ENCODE measurements at regions not wholly inside any gene's neighbourhood (a gene's known extent, or its start where the extent isn't known, plus 50 kb on each side); places are given as distances from the start of the nearest gene placed in this dataset.
"Not testable (repeated sequence)": the region's sequence is repeated elsewhere in the genome, so short reads cannot be mapped to it uniquely, and the experiment has no call there.

DNA sequence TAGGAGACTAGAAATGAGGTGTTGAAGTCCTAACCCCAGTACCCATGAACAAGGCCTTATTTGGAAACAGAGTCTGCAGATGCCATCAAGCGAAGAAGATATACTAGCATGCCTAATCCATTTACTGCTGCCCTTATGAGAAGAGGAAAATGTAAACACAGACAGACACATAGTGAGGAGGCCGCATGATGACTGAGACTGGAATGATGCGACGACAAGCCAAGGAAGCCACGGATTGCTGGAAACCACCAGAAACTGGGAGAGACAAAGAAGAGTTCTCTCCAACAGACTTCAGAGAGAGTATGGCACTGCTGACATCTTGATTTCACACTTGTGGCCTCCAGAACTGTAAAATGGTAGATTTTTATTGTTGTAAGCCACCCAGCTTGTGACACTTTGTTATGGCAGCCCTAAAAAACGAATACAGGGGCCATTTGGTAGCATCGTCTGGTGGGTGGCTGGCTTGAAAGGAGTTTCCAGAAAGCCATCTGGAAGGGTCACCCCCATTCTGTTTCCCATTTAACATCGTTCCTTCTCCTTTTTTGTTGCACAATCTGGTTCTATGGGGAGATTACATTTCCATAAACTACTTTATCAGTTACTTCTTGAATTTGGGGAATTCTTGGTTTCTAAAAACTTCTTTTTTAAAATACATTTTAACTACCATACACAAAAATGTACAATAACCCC lies 193.1 kb downstream of the HSD17B3 start:
- Mint-ChIP-seq H3K4me1 (ENCODE audit: low read depth) (peaks cover 5% of the 10 kb centered on the region), H3K27ac (no peak overlapping the region), H3K27me3 (peaks cover 18% of the 10 kb centered on the region), H3K4me3 (no peak overlapping the region), H3K36me3 (ENCODE audit: low read depth) (peaks cover 3% of the 10 kb centered on the region), H3K9me3 (peaks cover 13% of the 10 kb centered on the region)
- DNase-seq: no peak

DNA sequence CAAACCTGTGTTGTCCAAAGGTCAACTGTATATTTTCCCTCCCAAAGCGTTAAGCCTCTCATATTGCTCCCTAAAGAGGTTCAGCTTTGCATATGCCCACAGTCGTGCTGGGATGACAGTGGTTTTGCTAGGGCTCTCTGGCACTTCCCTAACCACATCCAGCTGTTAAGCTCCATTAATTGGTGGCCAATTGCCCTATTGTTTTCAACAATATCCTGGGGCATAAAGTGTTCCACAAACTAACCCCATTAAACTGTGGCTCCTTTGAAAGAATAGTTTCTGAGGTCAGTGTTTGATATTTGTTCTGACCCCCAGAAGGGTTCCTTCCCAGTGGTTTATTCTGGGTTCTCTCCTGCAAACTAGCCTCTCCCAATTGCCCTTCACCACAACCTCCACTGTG lies 194.5 kb downstream of the HSD17B3 start:
- no peak overlapping the region for H3K27ac Mint-ChIP-seq
- peaks cover 3% of the 10 kb centered on the region for H3K36me3 Mint-ChIP-seq (ENCODE audit: low read depth)
- peaks cover 18% of the 10 kb centered on the region for H3K27me3 Mint-ChIP-seq
- no peak for DNase-seq
- peaks cover 5% of the 10 kb centered on the region for H3K4me1 Mint-ChIP-seq (ENCODE audit: low read depth)
- peaks cover 13% of the 10 kb centered on the region for H3K9me3 Mint-ChIP-seq
- no peak overlapping the region for H3K4me3 Mint-ChIP-seq

DNA sequence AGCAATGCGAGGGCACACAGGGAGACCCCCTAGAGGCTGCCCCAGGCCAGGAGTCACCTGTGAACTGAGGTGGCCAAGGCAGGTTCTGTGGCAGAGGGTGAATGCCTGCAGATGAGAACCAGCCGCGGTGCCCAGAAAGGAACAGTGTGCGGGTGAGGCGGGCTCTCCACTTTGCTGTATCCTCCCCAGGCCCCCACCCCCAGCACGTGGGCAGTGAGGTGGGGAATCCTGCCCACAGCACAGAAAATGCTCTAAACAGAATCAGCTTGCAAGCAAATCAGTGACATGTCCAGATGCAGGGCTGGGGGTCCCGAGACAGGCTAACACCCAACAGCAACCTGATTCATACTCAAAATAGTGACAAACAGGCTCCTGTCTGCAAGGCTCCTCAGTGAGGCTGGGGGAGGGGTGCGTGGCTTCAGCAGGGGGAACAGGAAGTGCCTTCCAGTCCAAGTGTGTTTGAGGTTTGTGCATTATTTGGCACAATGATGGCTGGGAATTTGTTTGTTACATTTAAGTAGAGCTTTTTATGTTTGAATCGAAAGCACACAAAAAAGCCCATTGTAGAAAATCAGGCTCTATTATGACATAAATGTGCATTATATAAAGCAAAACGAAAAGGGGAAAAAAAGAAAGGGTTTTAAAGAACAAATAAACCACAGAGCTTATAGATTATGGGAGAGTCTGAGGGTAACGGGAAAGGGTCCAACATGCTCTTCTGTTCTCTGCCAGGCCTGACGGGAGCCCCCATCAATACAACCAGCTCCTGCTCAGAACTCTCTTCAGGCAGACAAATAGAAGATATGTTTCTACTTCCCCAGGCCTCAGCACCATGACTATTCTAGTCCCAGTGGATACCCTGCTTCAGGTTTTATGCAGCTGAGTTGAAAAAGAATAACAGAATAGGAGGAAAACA lies 201.3 kb downstream of the HSD17B3 start:
- H3K36me3 Mint-ChIP-seq (ENCODE audit: low read depth): no peaks in the 10 kb centered on the region
- peaks cover 5% of the 10 kb centered on the region for H3K4me1 Mint-ChIP-seq (ENCODE audit: low read depth)
- H3K27me3 Mint-ChIP-seq: no peaks in the 10 kb centered on the region
- H3K9me3 Mint-ChIP-seq: peaks cover 9% of the 10 kb centered on the region
- H3K4me3 Mint-ChIP-seq: no peak overlapping the region
- no peak overlapping the region for H3K27ac Mint-ChIP-seq
- DNase-seq: no peak

GRCh38 chr9:96090630-96091029 lies 211.3 kb downstream of the HSD17B3 start:
- not testable (repeated sequence) for H3K9me3 Mint-ChIP-seq; H3K4me3 Mint-ChIP-seq; H3K4me1 Mint-ChIP-seq (ENCODE audit: low read depth); DNase-seq; H3K27ac Mint-ChIP-seq; H3K36me3 Mint-ChIP-seq (ENCODE audit: low read depth)
- peaks cover 14% of the 10 kb centered on the region for H3K27me3 Mint-ChIP-seq

GRCh38 chr9:96089452-96090085 lies 212.4 kb downstream of the HSD17B3 start:
- H3K4me3 Mint-ChIP-seq: no peak overlapping the region
- H3K36me3 Mint-ChIP-seq (ENCODE audit: low read depth): no peaks in the 10 kb centered on the region
- no peak overlapping the region for H3K27ac Mint-ChIP-seq
- no peaks in the 10 kb centered on the region for H3K9me3 Mint-ChIP-seq
- DNase-seq: no peak
- H3K27me3 Mint-ChIP-seq: peaks cover 14% of the 10 kb centered on the region
- H3K4me1 Mint-ChIP-seq (ENCODE audit: low read depth): no peaks in the 10 kb centered on the region

- no peak for DNase-seq
- Mint-ChIP-seq H3K4me3 (no peak overlapping the region), H3K4me1 (ENCODE audit: low read depth) (no peaks in the 10 kb centered on the region), H3K9me3 (no peaks in the 10 kb centered on the region), H3K36me3 (ENCODE audit: low read depth) (no peaks in the 10 kb centered on the region), H3K27ac (no peak overlapping the region), H3K27me3 (peaks cover 16% of the 10 kb centered on the region)
Measured at GRCh38 chr9:96088510-96088909, 213.0 kb downstream of the ERCC6L2 start.

DNA sequence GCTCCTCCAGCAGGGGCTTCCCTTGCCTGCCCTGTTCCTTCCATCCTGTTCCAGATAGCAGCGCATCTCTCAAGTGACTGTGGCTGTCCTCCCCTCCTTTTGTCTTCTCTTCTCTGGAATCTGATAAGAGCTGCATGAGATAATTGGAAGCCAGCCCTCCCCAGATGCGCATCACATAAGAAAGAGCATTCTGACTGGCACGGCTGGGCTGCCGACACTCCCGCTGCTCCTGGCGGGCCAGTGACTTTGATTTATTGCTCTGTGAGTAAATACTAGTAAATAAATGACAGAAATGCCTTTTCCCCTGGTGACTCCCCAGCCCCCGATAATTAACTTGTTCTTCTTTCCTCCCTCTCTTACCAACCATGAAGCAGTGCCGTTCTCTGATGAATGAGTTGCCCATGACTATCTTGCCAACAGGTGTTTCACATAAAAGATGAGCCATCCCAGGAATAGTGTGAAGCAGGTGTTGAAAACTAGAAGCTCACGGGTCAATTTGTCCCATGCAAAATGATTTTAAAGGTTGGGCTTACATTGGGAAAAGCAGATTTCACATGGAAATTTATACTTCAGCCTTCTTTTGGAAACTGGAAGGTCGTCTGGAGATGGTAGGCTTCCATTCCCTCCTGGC lies 212.3 kb downstream of the ERCC6L2 start:
- peaks cover 18% of the 10 kb centered on the region for H3K27me3 Mint-ChIP-seq
- H3K36me3 Mint-ChIP-seq (ENCODE audit: low read depth): no peaks in the 10 kb centered on the region
- no peak overlapping the region for H3K4me3 Mint-ChIP-seq
- no peaks in the 10 kb centered on the region for H3K4me1 Mint-ChIP-seq (ENCODE audit: low read depth)
- H3K27ac Mint-ChIP-seq: no peak overlapping the region
- DNase-seq: no peak
- H3K9me3 Mint-ChIP-seq: no peaks in the 10 kb centered on the region

DNA sequence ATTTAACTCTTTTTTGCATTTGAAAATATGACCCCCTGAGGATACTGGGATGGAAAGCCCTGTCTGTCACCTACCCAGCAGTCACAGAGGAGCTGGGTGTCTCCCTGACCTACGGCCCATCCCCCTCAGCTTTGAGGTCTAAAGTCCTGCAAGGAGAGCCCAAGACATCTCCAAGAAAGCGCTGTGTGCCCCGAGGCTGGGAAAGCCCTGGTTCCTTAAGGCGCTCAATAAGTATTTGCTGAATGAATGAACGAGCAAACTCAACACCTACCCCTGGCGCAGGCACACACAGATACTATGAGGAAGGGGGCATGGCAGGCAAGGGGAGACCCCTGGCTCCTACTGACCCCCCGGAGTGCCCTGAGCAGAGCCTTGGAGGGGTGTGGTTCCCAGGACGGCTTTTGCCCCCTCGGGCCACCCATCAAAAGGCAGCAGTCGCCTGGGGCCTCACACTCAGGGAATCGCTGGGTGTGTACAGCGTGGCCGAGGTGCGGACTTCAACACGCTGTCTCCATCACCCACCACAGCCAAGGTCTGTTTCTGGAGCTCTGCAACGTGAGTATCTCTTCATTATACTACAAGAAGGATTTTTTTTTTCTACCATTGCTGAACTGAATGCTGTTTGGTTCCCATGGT lies 211.6 kb downstream of the ERCC6L2 start:
- Mint-ChIP-seq H3K27me3 (peaks cover 18% of the 10 kb centered on the region), H3K36me3 (ENCODE audit: low read depth) (no peaks in the 10 kb centered on the region), H3K4me3 (no peak overlapping the region), H3K27ac (no peak overlapping the region), H3K4me1 (ENCODE audit: low read depth) (no peaks in the 10 kb centered on the region), H3K9me3 (no peaks in the 10 kb centered on the region)
- no peak for DNase-seq

- no peak overlapping the region for H3K27ac Mint-ChIP-seq
- no peaks in the 10 kb centered on the region for H3K4me1 Mint-ChIP-seq (ENCODE audit: low read depth)
- peaks cover 18% of the 10 kb centered on the region for H3K27me3 Mint-ChIP-seq
- H3K36me3 Mint-ChIP-seq (ENCODE audit: low read depth): no peaks in the 10 kb centered on the region
- DNase-seq: no peak
- H3K9me3 Mint-ChIP-seq: no peaks in the 10 kb centered on the region
- no peak overlapping the region for H3K4me3 Mint-ChIP-seq
Measured at GRCh38 chr9:96085491-96086143, 210.1 kb downstream of the ERCC6L2 start.

GRCh38 chr9:96084331-96084734 lies 208.8 kb downstream of the ERCC6L2 start:
- Mint-ChIP-seq H3K9me3 (no peaks in the 10 kb centered on the region), H3K4me1 (ENCODE audit: low read depth) (no peaks in the 10 kb centered on the region), H3K4me3 (no peak overlapping the region), H3K27me3 (peaks cover 22% of the 10 kb centered on the region), H3K27ac (no peak overlapping the region), H3K36me3 (ENCODE audit: low read depth) (no peaks in the 10 kb centered on the region)
- DNase-seq: no peak

GRCh38 chr9:96082516-96083232 lies 207.2 kb downstream of the ERCC6L2 start:
- no peaks in the 10 kb centered on the region for H3K4me1 Mint-ChIP-seq (ENCODE audit: low read depth)
- H3K4me3 Mint-ChIP-seq: no peak overlapping the region
- no peak overlapping the region for H3K27ac Mint-ChIP-seq
- H3K9me3 Mint-ChIP-seq: no peaks in the 10 kb centered on the region
- H3K36me3 Mint-ChIP-seq (ENCODE audit: low read depth): no peaks in the 10 kb centered on the region
- DNase-seq: no peak
- peaks cover 15% of the 10 kb centered on the region for H3K27me3 Mint-ChIP-seq

GRCh38 chr9:96080364-96080763 lies 204.9 kb downstream of the ERCC6L2 start:
- Mint-ChIP-seq H3K27ac (no peak overlapping the region), H3K9me3 (no peaks in the 10 kb centered on the region), H3K27me3 (peaks cover 8% of the 10 kb centered on the region), H3K4me1 (ENCODE audit: low read depth) (no peaks in the 10 kb centered on the region), H3K4me3 (no peak overlapping the region), H3K36me3 (ENCODE audit: low read depth) (no peaks in the 10 kb centered on the region)
- DNase-seq: no peak

DNA sequence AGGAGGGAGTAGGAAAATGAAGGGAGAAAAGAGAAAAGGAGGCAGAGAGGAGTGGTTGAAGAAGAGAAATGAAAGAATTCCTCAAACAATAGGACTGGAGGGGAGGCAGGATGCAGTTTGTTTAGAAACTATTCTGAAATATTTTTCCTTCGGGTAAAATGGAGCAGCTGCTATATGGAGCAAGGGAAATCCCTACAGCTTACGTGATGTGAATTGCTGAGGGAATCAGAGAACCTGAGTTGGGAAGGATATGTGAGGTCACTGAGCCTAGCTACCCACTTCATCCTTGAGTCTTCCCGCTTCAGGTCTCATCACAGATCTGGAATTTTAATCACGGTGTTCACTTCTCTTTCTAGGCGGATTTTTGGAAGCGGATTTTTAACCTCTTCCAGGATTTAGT lies 204.3 kb downstream of the ERCC6L2 start:
- no peak overlapping the region for H3K27ac Mint-ChIP-seq
- H3K36me3 Mint-ChIP-seq (ENCODE audit: low read depth): no peaks in the 10 kb centered on the region
- H3K9me3 Mint-ChIP-seq: no peaks in the 10 kb centered on the region
- DNase-seq: no peak
- peaks cover 8% of the 10 kb centered on the region for H3K27me3 Mint-ChIP-seq
- no peak overlapping the region for H3K4me3 Mint-ChIP-seq
- H3K4me1 Mint-ChIP-seq (ENCODE audit: low read depth): peaks cover 5% of the 10 kb centered on the region
